ENCODE measurements at regions not wholly inside any gene's neighbourhood (a gene's known extent, or its start where the extent isn't known, plus 50 kb on each side); places are given as distances from the start of the nearest gene placed in this dataset.

- TF ChIP-seq POLR2A (IDR thresholded peaks at IDR 0.05; ENCODE audit: low read depth, low read length) = no peak
- no peak for TF ChIP-seq POLR2AphosphoS5 (IDR thresholded peaks at IDR 0.05; ENCODE audit: low read depth, low read length)
- TF ChIP-seq TAF1 (IDR thresholded peaks at IDR 0.05; ENCODE audit: low read depth, low read length) = no peak
Observed at GRCh38 chr3:54032598-54032997, 89.8 kb upstream of the CACNA2D3 start.
